ENCODE measurements at regions not wholly inside any gene's neighbourhood (a gene's known extent, or its start where the extent isn't known, plus 50 kb on each side); places are given as distances from the start of the nearest gene placed in this dataset.
"Not testable (repeated sequence)": the region's sequence is repeated elsewhere in the genome, so short reads cannot be mapped to it uniquely, and the experiment has no call there.

DNA sequence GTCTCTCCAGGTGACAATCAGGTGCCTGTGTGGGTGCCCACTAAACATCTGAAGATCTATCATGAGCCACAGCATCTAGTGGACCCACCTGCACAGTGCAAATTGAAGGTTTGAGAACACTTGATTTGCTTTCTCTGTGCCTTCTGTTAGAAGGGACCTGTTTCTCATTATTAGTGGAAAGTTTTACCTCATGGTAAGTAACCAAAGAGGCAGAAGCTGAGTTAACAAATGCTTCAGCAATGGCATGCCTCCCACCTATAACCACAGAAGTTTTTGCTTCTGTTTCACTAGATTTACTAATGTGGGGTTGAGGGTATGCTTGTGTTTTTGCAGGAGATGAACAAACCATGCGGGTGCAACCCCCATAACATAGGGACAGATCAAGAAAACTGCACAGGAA is 297.4 kb upstream of the DKK2 start:
- H3K4me3 ChIP-seq (ENCODE audit: low read depth, low read length), result no peak overlapping the region
- DNase-seq (ENCODE audit: low read depth), result no peak
- TF ChIP-seq, protein P1, sequence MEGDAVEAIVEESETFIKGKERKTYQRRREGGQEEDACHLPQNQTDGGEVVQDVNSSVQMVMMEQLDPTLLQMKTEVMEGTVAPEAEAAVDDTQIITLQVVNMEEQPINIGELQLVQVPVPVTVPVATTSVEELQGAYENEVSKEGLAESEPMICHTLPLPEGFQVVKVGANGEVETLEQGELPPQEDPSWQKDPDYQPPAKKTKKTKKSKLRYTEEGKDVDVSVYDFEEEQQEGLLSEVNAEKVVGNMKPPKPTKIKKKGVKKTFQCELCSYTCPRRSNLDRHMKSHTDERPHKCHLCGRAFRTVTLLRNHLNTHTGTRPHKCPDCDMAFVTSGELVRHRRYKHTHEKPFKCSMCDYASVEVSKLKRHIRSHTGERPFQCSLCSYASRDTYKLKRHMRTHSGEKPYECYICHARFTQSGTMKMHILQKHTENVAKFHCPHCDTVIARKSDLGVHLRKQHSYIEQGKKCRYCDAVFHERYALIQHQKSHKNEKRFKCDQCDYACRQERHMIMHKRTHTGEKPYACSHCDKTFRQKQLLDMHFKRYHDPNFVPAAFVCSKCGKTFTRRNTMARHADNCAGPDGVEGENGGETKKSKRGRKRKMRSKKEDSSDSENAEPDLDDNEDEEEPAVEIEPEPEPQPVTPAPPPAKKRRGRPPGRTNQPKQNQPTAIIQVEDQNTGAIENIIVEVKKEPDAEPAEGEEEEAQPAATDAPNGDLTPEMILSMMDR (IDR thresholded peaks at IDR 0.05; ENCODE audit: low read depth, low read length, missing control alignments), result no peak

DNA sequence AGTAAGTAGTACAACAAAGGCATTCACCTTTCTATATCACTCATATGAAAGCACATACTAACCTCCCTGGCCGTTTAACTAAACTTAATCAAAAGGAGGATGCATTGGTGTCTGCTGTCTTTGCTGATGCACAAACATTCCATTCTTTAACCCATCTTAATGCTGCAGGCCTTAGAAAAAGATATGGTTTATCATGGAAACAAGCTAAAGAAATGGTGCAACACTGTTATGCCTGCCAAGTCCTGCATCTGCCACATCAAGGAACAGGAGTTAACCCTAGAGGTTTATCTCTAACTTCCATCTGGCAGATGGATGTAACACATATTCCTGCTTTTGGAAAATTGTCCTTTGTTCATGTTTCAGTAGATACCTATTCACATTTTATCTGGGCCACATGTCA is 296.5 kb upstream of the DKK2 start:
- not testable (repeated sequence) for DNase-seq (ENCODE audit: low read depth); H3K4me3 ChIP-seq (ENCODE audit: low read depth, low read length)

DNA sequence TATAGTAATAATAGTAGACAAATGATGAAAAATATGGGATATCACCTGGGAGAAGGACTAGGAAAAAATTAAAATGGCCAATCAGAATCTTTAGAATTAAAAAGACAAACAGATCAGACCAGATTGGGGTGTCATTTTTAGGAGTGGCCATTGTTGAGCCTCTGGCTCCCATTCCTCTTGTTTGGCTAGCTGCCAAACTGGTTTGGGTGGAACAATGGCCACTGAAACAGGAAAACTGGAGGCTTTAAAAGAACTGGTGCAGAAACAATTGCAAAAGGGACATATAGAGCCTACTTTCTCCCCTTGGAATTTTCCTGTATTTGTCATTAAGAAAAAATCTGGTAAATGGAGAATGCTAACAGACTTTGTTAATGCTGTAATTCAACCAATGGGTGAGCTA is 294.8 kb upstream of the DKK2 start:
- TF ChIP-seq, protein P1 (IDR thresholded peaks at IDR 0.05; ENCODE audit: low read depth, low read length, missing control alignments), result no peak
- no peak overlapping the region for H3K4me3 ChIP-seq (ENCODE audit: low read depth, low read length)
- DNase-seq (ENCODE audit: low read depth), result no peak

GRCh38 chr4:107319386-107319785 is 283.3 kb upstream of the DKK2 start:
- no peak overlapping the region for H3K4me3 ChIP-seq (ENCODE audit: low read depth, low read length)
- TF ChIP-seq, protein P1 (IDR thresholded peaks at IDR 0.05; ENCODE audit: low read depth, low read length, missing control alignments), result no peak
- DNase-seq (ENCODE audit: low read depth), result no peak

DNA sequence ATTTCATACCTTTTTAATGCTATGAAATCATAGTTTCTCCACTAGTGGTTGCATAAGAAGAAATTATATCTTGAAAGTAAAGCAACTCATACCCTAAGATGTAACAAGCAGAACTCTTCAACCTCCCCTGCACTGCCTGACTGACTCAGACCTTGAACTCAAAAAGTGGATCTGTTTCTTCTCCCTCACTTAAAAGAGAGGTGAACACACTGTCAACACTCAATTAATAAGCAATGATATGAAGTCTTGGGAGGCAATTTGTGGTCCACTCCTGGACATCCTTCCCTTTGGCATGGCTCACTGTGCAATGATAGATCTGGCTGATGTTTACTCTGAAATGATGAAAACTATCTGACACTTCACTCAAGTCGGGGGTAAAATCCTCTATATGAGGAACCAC is 282.0 kb upstream of the DKK2 start:
- no peak for DNase-seq (ENCODE audit: low read depth)
- TF ChIP-seq, protein P1 (IDR thresholded peaks at IDR 0.05; ENCODE audit: low read depth, low read length, missing control alignments), result no peak
- no peak overlapping the region for H3K4me3 ChIP-seq (ENCODE audit: low read depth, low read length)

- DNase-seq (ENCODE audit: low read depth), result no peak
- TF ChIP-seq, protein P1 (IDR thresholded peaks at IDR 0.05; ENCODE audit: low read depth, low read length, missing control alignments), result no peak
- no peak overlapping the region for H3K4me3 ChIP-seq (ENCODE audit: low read depth, low read length)
Observed at GRCh38 chr4:107317611-107318010, 281.5 kb upstream of the DKK2 start.

GRCh38 chr4:107315584-107315983 is 279.5 kb upstream of the DKK2 start:
- no peak overlapping the region for H3K4me3 ChIP-seq (ENCODE audit: low read depth, low read length)
- TF ChIP-seq, protein P1 (IDR thresholded peaks at IDR 0.05; ENCODE audit: low read depth, low read length, missing control alignments), result no peak
- DNase-seq (ENCODE audit: low read depth), result no peak

- TF ChIP-seq, protein P1 (IDR thresholded peaks at IDR 0.05; ENCODE audit: low read depth, low read length, missing control alignments), result no peak
Observed at GRCh38 chr4:107314156-107314555, 278.0 kb upstream of the DKK2 start.

More at GRCh38 chr4:107314156-107314555, 278.0 kb upstream of the DKK2 start:
- no peak overlapping the region for H3K4me3 ChIP-seq (ENCODE audit: low read depth, low read length)
- DNase-seq (ENCODE audit: low read depth), result no peak

All from GM12864 (cell line).